HepG2 (cell line): ENCODE measurements at regions not wholly inside any gene's neighbourhood (a gene's known extent, or its start where the extent isn't known, plus 50 kb on each side); places are given as distances from the start of the nearest gene placed in this dataset.

ENCODE experiments used
- AFF4 ChIP-seq: sonication (generic); formaldehyde crosslinking; IDR thresholded peaks from 2 replicates; pipeline ENCODE4 v1.4.0; 2020; ENCODE audit warnings: missing genetic modification reagents
- ELF1 ChIP-seq: sonication (generic); formaldehyde crosslinking; IDR thresholded peaks from 2 replicates; pipeline ENCODE4 v1.4.0; 2020; ENCODE audit warnings: missing genetic modification reagents
- NONO ChIP-seq, 2 experiments: fragments of 450-650 bp in 1 of 2; sonication (generic) in 1 of 2; formaldehyde crosslinking in 1 of 2; IDR thresholded peaks in 1 of 2; conservative IDR thresholded peaks in 1 of 2; 2 replicates each; pipeline versions ENCODE4 v1.6.1 to v1.8.0; 2017 to 2022; ENCODE audit warnings: mild to moderate bottlenecking in 1 of 2, missing genetic modification reagents in 1 of 2, moderate library complexity in 1 of 2
- UBTF ChIP-seq: sonication (generic); formaldehyde crosslinking; IDR thresholded peaks from 2 replicates; pipeline ENCODE4 v1.4.0; 2020; ENCODE audit warnings: mild to moderate bottlenecking, missing genetic modification reagents
- ZNF3 ChIP-seq: IDR thresholded peaks from 2 replicates; pipeline ENCODE4 v1.7.0; 2017; ENCODE audit warnings: inconsistent platforms

GRCh38 chr12:107912421-107913004, 138.0 kb downstream of the ASCL4 start:
- no peak for TF ChIP-seq ZNF3
- no peak for TF ChIP-seq AFF4 (CRISPR knock-in tag)
- TF ChIP-seq UBTF (CRISPR knock-in tag) = no peak
- TF ChIP-seq NONO (IDR thresholded peaks at IDR 0.05) = no peak
- TF ChIP-seq NONO (CRISPR knock-in tag; conservative IDR thresholded peaks at IDR 0.05) = no peak; the same call in 1 of the 2 replicates
- TF ChIP-seq ELF1 = no peak
